ENCODE measurements at regions not wholly inside any gene's neighbourhood (a gene's known extent, or its start where the extent isn't known, plus 50 kb on each side); places are given as distances from the start of the nearest gene placed in this dataset.
"Not testable (repeated sequence)": the region's sequence is repeated elsewhere in the genome, so short reads cannot be mapped to it uniquely, and the experiment has no call there.

DNA sequence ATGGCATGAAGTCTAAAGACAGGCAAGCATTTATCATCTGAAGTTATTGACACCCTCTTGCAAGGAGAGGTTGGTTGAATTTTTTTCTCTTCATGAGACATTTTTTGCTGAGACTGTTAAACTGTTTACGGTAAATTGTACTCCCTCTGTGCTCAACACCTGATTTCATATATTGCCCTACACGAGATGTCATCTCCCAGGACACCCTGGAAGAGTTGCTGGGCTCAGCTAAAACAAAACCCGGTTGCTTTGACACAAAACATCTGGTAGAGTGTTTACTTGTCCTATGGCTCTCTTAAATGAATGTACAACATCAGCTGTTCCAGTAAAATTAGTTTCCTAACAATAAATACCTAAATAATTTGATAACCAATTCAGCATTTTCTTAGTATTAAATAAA is 533.8 kb downstream of the SOCS6 start:
- DNase-seq (ENCODE audit: low read depth) = no peak
- TF ChIP-seq, protein P1, sequence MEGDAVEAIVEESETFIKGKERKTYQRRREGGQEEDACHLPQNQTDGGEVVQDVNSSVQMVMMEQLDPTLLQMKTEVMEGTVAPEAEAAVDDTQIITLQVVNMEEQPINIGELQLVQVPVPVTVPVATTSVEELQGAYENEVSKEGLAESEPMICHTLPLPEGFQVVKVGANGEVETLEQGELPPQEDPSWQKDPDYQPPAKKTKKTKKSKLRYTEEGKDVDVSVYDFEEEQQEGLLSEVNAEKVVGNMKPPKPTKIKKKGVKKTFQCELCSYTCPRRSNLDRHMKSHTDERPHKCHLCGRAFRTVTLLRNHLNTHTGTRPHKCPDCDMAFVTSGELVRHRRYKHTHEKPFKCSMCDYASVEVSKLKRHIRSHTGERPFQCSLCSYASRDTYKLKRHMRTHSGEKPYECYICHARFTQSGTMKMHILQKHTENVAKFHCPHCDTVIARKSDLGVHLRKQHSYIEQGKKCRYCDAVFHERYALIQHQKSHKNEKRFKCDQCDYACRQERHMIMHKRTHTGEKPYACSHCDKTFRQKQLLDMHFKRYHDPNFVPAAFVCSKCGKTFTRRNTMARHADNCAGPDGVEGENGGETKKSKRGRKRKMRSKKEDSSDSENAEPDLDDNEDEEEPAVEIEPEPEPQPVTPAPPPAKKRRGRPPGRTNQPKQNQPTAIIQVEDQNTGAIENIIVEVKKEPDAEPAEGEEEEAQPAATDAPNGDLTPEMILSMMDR (conservative IDR thresholded peaks at IDR 0.05; ENCODE audit: low read depth, low read length) = no peak
- H3K4me3 ChIP-seq (ENCODE audit: low read depth, low read length) = no peak overlapping the region

DNA sequence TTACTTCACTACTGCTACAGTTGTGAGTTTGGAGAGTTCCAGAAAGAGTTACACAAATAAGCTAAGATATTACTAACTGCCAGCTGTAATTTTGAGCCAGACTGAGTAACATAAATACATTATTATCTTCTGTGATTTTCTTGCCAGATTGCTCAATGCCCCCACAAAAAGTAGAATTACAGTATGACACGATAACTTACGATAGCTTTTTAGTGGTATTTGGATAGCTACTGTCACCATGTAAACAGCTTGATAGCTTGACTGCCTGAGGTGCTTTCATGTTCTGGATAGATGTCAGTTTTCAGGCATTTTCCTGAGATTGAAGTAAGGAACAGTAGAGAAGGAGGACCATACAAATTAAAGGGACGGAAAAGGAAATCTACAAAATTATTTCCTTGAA is 533.3 kb downstream of the SOCS6 start:
- no peak overlapping the region for H3K4me3 ChIP-seq (ENCODE audit: low read depth, low read length)
- no peak for DNase-seq (ENCODE audit: low read depth)
- TF ChIP-seq, protein P1 (conservative IDR thresholded peaks at IDR 0.05; ENCODE audit: low read depth, low read length) = no peak

DNA sequence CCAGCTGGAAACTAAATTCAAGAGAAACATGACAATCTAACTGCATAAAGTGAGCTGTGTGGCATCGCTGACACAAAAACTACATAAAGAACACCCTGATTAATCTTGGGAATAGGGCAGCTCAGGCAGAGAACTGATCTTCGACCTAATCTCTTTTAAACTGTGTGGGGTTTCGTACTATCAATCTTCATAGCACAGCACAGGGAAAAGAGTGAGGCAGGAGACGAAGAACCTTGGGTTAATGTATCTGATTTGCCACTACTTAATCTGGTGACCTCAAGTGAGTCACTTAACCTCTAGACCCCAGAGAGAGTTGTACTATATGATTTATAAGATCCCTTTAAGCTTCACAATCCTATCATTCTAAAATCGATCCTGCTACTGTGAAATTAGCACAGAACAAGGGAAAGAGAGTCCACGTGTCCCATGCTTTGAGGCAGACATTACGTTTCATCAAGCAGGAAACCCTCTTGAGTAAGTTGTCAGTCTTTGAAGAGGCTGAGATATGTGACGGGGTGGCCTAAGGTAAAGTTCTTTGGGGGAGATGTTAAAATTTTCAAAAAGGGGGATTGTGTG is 519.7 kb downstream of the SOCS6 start:
- TF ChIP-seq, protein P1 (conservative IDR thresholded peaks at IDR 0.05; ENCODE audit: low read depth, low read length) = no peak
- no peak for DNase-seq (ENCODE audit: low read depth)
- no peak overlapping the region for H3K4me3 ChIP-seq (ENCODE audit: low read depth, low read length)

DNA sequence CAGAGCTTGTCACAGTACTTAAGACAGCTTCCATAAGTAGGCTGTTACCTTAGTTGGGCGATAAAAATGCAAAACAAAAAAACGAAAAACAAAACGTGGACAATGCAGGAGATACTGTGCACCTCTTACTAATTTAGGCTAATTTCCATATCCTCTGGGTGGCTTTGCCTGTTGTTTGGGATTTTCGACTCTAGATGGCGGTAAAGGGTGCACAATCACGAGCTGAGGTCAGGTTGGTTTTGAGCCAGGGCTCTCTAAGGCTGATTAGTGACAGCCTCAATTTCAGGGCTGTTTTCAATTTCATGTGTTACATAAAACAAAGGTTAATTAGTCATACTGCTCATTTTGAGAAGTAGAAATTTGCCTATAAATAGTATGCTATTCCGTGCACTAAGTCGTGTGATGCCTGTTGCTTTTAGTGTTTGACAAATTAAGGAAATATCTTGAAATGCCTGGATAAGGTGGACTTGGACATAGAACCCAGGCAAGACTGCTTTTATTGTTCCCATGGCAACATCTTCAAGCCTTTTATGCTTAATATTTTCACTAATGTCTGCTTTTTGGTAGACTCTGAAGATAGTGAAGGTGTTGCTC is 493.1 kb downstream of the SOCS6 start:
- TF ChIP-seq, protein P1 (conservative IDR thresholded peaks at IDR 0.05; ENCODE audit: low read depth, low read length) = peak; percentile 80
- no peak overlapping the region for H3K4me3 ChIP-seq (ENCODE audit: low read depth, low read length)
- DNase-seq (ENCODE audit: low read depth) = peak; percentile 60

DNA sequence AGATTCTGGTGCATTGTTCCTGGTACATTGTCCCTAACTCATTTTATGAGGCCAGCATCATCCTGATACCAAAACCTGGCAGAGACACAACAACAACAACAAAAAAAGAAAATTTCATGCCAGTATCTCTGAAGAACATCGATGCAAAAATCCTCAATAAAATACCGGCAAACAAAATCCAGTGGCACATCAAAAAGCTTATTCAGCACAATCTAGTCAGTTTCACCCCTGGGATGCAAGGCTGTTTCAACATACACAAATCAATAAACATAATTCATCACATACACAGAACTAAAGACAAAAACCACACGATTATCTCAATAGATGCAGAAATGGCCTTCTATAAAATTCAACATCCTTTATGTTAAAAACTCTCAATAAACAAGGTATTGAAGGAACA is 477.4 kb downstream of the SOCS6 start:
- H3K4me3 ChIP-seq (ENCODE audit: low read depth, low read length); DNase-seq (ENCODE audit: low read depth): not testable (repeated sequence)

DNA sequence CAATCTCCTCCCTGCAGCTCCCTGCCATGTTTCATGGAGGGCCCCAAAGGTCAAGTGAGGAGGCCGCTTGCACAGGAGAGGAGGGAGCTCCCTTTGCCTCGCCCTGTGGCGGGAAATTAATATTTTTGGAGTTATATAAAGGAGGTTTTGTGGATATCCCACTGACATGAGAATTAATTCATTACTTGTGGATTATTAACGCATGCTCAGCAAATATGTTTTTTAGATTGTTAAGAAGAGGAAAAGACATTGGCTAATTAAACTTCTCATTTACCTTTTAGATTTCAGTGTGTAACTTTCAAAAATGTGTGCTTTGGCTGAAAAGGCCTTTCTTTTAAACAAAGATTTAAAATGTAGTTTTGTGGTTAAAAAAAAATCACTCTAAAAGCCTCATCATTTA is 474.0 kb downstream of the SOCS6 start:
- no peak for DNase-seq (ENCODE audit: low read depth)
- H3K4me3 ChIP-seq (ENCODE audit: low read depth, low read length) = no peak overlapping the region
- TF ChIP-seq, protein P1 (conservative IDR thresholded peaks at IDR 0.05; ENCODE audit: low read depth, low read length) = no peak

DNA sequence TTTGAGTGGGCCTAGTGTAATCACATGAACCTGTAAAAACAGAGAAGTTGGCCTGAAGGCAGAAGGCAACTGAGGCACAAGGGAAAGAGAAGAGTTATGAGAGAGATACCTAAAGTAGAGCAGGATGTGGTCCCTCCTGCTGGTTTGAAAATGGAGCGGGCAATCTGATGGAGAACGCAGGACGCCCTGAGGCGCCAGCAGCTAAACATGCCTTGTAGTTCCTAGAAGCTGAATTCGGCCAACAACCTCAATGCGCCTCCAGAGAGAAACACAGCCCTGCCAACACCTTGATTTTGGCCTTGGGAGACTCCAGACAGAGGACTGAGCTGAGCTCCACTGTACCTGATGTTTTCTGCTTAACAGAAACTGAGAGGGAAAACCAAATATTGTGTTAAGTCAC is 469.9 kb downstream of the SOCS6 start:
- no peak overlapping the region for H3K4me3 ChIP-seq (ENCODE audit: low read depth, low read length)
- DNase-seq (ENCODE audit: low read depth) = no peak
- TF ChIP-seq, protein P1 (conservative IDR thresholded peaks at IDR 0.05; ENCODE audit: low read depth, low read length) = no peak

Measured in choroid plexus epithelial cell (primary cell).